Common myeloid progenitor, CD34-positive (primary cell): ENCODE measurements at regions not wholly inside any gene's neighbourhood (a gene's known extent, or its start where the extent isn't known, plus 50 kb on each side); places are given as distances from the start of the nearest gene placed in this dataset.

Source experiments
- CTCF ChIA-PET: fragments of 350-600 bp; sonication (Branson Sonifier 250); formaldehyde crosslinking; loops from one replicate; lab custom pipeline; 2021; ENCODE audit warnings: antibody characterized with exemption; lab: Charles Lee
- POLR2A ChIA-PET: fragments of 350-600 bp; sonication (Branson Sonifier 250); formaldehyde crosslinking; loops from one replicate; lab custom pipeline; 2021; ENCODE audit warnings: antibody characterized with exemption; lab: Charles Lee
- DNase-seq, 3 donors: peaks; one replicate each; pipeline versions ENCODE4 v3.0.0 to v3.0.0-alpha.2; 2013
- H3K27ac ChIP-seq, 2 experiments: 1 replicate in 1 of 2; 2 replicates in 1 of 2; pipeline ENCODE4 v1.7.0; 2013; ENCODE audit warnings: inconsistent platforms in 2 of 2, low read length in 2 of 2, mild to moderate bottlenecking in 2 of 2, low read depth in 1 of 2, moderate library complexity in 1 of 2; ENCODE audit not compliant: severe bottlenecking in 2 of 2, insufficient read depth in 1 of 2, poor library complexity in 1 of 2
- H3K27me3 ChIP-seq, 5 experiments: replicated peaks in 2 of 5; 1 replicate in 3 of 5; 2 replicates in 2 of 5; pipeline versions ENCODE4 v1.6.1 to v1.7.0; 2013; ENCODE audit warnings: low read length in 4 of 5, mild to moderate bottlenecking in 2 of 5, moderate library complexity in 2 of 5, inconsistent platforms in 1 of 5; ENCODE audit not compliant: insufficient read depth in 5 of 5, control insufficient read depth in 4 of 5
- H3K36me3 ChIP-seq, 4 experiments: 1 replicate in 2 of 4; 2 replicates in 2 of 4; pipeline versions ENCODE4 v1.6.1 to v1.7.0; 2013; ENCODE audit warnings: low read length in 3 of 4, control low read depth in 1 of 4, mild to moderate bottlenecking in 1 of 4; ENCODE audit not compliant: control insufficient read depth in 4 of 4, insufficient read depth in 4 of 4
- H3K4me1 ChIP-seq, 4 experiments: 1 replicate in 3 of 4; 2 replicates in 1 of 4; pipeline versions ENCODE4 v1.6.1 to v1.7.1; 2013; ENCODE audit warnings: low read length in 3 of 4, mild to moderate bottlenecking in 3 of 4, control low read depth in 1 of 4, inconsistent platforms in 1 of 4, moderate library complexity in 1 of 4; ENCODE audit not compliant: control insufficient read depth in 4 of 4, insufficient read depth in 4 of 4; ENCODE audit errors: control extremely low read depth in 1 of 4
- H3K4me3 ChIP-seq, 7 experiments: 1 replicate in 4 of 7; 2 replicates in 3 of 7; pipeline versions ENCODE4 v1.5.1 to v1.7.0; 2013; ENCODE audit warnings: mild to moderate bottlenecking in 7 of 7, low read length in 6 of 7, moderate library complexity in 6 of 7, inconsistent platforms in 2 of 7, low read depth in 2 of 7, control low read depth in 1 of 7; ENCODE audit not compliant: insufficient read depth in 4 of 7, control insufficient read depth in 1 of 7; ENCODE audit errors: extremely low read depth in 1 of 7
- H3K9me3 ChIP-seq, 5 experiments: 1 replicate in 4 of 5; 2 replicates in 1 of 5; pipeline versions ENCODE4 v1.6.1 to v1.7.1; 2013; ENCODE audit warnings: low read length in 4 of 5, mild to moderate bottlenecking in 2 of 5, inconsistent platforms in 1 of 5, low read depth in 1 of 5, moderate library complexity in 1 of 5; ENCODE audit not compliant: control insufficient read depth in 4 of 5, insufficient read depth in 2 of 5; ENCODE audit errors: control extremely low read depth in 1 of 5
- WGBS: methylation state at CpG from one replicate; pipeline ENCODE4 v1.1.5; 2013; ENCODE audit not compliant: insufficient coverage; 5-methylcytosine and 5-hydroxymethylcytosine counted together

DNA sequence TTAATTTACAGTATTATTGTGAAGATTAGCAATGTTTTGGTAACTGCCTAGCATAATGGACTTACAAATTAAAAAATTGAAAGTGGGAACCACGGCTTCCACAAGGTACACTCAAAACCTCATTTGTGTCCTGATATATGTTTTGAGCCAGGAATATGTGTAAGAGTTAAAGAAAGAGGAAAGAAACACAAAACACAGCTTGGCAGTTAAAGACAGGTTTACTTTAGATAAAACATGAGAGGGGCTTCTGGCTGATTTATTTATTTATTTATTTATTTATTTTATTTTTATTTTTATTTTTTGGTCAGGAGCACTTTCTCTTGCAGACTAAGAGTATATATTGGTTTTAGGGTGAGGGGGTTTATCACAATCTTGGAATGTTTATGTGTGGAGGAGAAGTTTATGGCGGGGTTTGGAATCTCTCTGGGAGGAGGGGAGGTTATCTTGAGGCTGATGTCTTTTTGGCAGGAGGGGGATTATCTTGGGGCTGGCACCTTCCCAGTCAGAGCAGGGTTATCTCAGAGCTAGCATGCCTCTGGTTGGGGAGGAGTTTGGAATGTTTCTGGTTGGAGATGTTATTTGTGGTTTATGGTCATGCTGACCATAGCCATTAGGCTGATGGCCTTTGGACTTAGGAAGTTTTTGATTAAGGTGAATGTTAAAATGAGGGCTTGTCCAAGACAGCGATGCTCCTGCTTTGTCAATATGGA is 436.7 kb downstream of the DAD1 start:
- POLR2A ChIA-PET, result no interaction called here
- Histone ChIP-seq H3K27me3 (peaks cover 0 to 11% (median 0%) of the 10 kb centered on the region in 5 experiments), H3K4me1 (no peaks in the 10 kb centered on the region), H3K36me3 (no peaks in the 10 kb centered on the region), H3K9me3 (peaks cover 0 to 6% (median 0%) of the 10 kb centered on the region in 5 experiments), H3K4me3 (no peak overlapping the region), H3K27ac (no peak overlapping the region)
- CTCF ChIA-PET, result interaction anchor here (1.2 kb wide), 1 partner anchor 167 kb away, joined by 3 read pairs; no protein-coding TSS in a partner anchor
- 96% methylated on average over 2 of the region's 3 CpGs for WGBS
- DNase-seq, result no peak

DNA sequence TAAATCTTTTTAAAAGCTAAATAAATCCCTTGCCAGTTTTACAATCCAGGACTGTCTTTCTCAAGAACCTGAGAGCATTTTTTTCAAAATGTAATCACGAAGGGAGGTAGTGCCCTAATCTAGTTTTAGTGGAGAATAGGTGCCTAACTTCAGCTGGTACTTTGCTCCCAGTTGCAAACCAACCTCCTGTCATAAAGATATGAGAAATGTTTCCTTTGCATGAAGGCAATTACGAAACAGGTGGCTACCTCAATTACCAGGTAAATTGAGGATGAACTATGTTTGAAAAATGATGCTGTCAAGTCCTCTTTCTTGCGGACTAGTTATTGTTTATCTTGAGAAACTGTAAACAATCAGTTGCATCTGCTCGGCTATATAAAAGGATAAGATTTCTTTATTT is 437.9 kb downstream of the DAD1 start:
- H3K27ac ChIP-seq, result no peak overlapping the region
- ChIA-PET POLR2A (no interaction called here), CTCF (interaction anchor here (0.8 kb wide), 1 partner anchor 19 kb away, joined by 3 read pairs; no protein-coding TSS in a partner anchor)
- H3K4me1 ChIP-seq, result no peaks in the 10 kb centered on the region
- H3K4me3 ChIP-seq, result no peak overlapping the region
- 98% methylated on average over 3 of the region's 4 CpGs for WGBS
- no peaks in the 10 kb centered on the region for H3K36me3 ChIP-seq
- H3K27me3 ChIP-seq, result peaks cover 0 to 11% (median 0%) of the 10 kb centered on the region in 5 experiments
- DNase-seq, result no peak
- peaks cover 0 to 6% (median 0%) of the 10 kb centered on the region in 5 experiments for H3K9me3 ChIP-seq

DNA sequence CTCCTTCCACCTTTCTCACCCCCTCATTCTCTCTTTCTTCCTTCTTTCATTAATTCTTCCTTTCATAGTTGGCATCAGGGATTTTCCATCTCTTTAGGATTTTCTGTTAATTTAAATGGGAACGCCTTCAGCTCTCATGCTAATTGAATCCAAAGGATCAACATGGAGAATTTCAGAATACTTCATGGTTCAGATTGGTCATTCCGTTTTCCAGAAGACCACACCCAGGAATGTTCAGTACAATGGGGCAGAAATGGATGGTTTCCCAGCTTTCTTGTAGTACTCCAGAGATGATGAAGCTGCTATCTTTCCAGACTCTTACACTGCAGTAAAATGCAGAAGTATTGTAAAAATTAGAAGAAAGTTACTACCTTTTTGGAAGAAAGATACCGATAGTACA is 440.0 kb downstream of the DAD1 start:
- POLR2A ChIA-PET, result no interaction called here
- peaks cover 0 to 11% (median 0%) of the 10 kb centered on the region in 5 experiments for H3K27me3 ChIP-seq
- H3K9me3 ChIP-seq, result peaks cover 0 to 6% (median 0%) of the 10 kb centered on the region in 5 experiments
- H3K27ac ChIP-seq, result no peak overlapping the region
- CTCF ChIA-PET, result interaction anchor here (0.6 to 2.4 kb wide), 7 partner anchors 10 to 155 kb away, joined by 3 to 6 read pairs (median 3); no protein-coding TSS in a partner anchor
- H3K4me1 ChIP-seq, result no peaks in the 10 kb centered on the region
- no peak overlapping the region for H3K4me3 ChIP-seq
- 100% methylated on average over 2 of the region's 3 CpGs for WGBS
- H3K36me3 ChIP-seq, result no peaks in the 10 kb centered on the region
- DNase-seq, result no peak

DNA sequence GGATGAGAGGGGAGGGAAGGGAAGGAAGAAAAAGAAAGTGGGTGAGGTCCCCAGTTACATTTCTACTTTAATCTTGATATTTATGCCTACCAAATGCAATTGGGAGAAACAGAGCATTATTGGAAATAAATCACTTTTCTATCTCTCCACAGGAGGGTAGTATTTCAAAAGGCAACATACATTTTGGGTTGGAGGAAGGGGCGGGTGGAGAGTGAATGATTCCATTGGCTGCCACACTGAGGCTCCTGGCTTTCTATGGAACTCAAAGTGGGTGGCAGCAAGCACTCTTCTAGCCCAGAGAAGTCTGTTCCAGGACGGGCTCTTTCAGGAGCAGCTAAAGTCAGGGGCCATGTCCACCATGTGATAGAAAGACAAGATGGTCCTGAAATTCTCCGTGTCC is 441.3 kb downstream of the DAD1 start:
- no peak overlapping the region for H3K27ac ChIP-seq
- POLR2A ChIA-PET, result no interaction called here
- peaks cover 0 to 11% (median 0%) of the 10 kb centered on the region in 5 experiments for H3K27me3 ChIP-seq
- peak in 2 of 3 donors; percentile 9 to 19 for DNase-seq
- no peaks in the 10 kb centered on the region for H3K4me1 ChIP-seq
- 100% methylated on average over 2 of the region's 3 CpGs for WGBS
- H3K9me3 ChIP-seq, result peaks cover 0 to 6% (median 0%) of the 10 kb centered on the region in 5 experiments
- CTCF ChIA-PET, result interaction anchor here (1.2 to 2.4 kb wide), 5 partner anchors 11 to 74 kb away, joined by 3 to 6 read pairs (median 3); no protein-coding TSS in a partner anchor
- no peaks in the 10 kb centered on the region for H3K36me3 ChIP-seq
- H3K4me3 ChIP-seq, result no peak overlapping the region

DNA sequence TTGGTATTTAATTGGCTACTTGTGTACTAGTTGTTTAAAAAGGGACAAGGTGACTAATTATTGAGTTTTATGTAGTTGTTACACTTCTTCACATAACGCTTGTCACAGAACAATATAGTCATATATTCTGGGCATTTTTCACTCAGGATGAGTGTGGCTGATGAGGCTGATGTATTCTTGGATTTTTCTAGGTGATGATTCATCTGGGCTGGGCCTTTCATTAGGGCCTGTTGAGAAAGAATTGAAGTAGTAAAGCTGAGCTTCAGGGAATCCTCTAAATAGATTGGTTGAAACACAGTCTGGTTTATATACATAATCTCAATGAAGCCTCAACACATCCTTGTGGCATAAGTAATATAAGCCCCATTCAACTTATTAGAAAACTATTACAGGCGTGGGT is 445.7 kb downstream of the DAD1 start:
- Histone ChIP-seq H3K4me1 (no peaks in the 10 kb centered on the region), H3K27me3 (peaks cover 0 to 1% (median 0%) of the 10 kb centered on the region in 5 experiments), H3K27ac (no peak overlapping the region), H3K4me3 (no peak overlapping the region), H3K9me3 (no peaks in the 10 kb centered on the region), H3K36me3 (no peaks in the 10 kb centered on the region)
- no CpG with 5 or more reads among the region's 2 CpGs for WGBS
- ChIA-PET POLR2A (no interaction called here), CTCF (no interaction called here)
- DNase-seq, result no peak

DNA sequence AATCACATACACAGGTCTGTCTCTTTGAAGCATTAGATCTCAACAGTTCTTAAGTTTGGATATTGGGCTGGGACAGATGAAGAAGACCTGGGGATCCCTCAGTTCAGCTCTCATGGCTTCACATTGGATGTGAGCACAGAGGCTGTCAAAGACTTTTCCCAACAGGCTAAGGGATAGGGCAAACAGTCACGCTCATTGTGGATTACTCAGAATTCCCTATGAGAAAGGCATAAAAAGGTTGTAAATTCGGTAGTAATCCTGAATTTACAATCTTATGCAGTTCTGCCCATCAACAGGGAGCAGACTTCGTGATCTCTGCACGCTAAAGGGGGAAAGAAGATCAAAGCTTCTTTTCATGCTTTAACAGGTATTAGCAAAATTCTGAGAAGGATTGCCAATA is 448.4 kb downstream of the DAD1 start:
- 100% methylated on average over 1 of the region's 4 CpGs for WGBS
- Histone ChIP-seq H3K27me3 (peaks cover 0 to 1% (median 0%) of the 10 kb centered on the region in 5 experiments), H3K4me1 (no peaks in the 10 kb centered on the region), H3K4me3 (no peak overlapping the region), H3K27ac (no peak overlapping the region), H3K9me3 (peaks cover 0 to 8% (median 2%) of the 10 kb centered on the region in 5 experiments), H3K36me3 (no peaks in the 10 kb centered on the region)
- CTCF ChIA-PET, result interaction anchor here (1.5 kb wide), 1 partner anchor 9 kb away, joined by 6 read pairs; no protein-coding TSS in a partner anchor
- DNase-seq, result no peak
- POLR2A ChIA-PET, result no interaction called here
